SJSA1 (cell line): ENCODE measurements at regions not wholly inside any gene's neighbourhood (a gene's known extent, or its start where the extent isn't known, plus 50 kb on each side); places are given as distances from the start of the nearest gene placed in this dataset.

Experiments used
- DNase-seq, 2 experiments: peaks; one replicate each; pipeline ENCODE4 v3.0.0-alpha.2; 2015 to 2020; ENCODE audit warnings: low spot score in 2 of 2, low read depth in 1 of 2
- H3K27ac ChIP-seq: fragments of 250-450 bp; sonication (Bioruptor Pico); 2 replicates; pipeline ENCODE4 v1.5.1; 2020; ENCODE audit warnings: mild to moderate bottlenecking, moderate library complexity
- H3K27me3 ChIP-seq: fragments of 250-450 bp; sonication (Bioruptor Pico); replicated peaks from 2 replicates; pipeline ENCODE4 v1.5.1; 2020; ENCODE audit warnings: mild to moderate bottlenecking, moderate library complexity
- H3K36me3 ChIP-seq: fragments of 250-450 bp; sonication (Bioruptor Pico); 2 replicates; pipeline ENCODE4 v1.5.1; 2020; ENCODE audit warnings: mild to moderate bottlenecking
- H3K4me1 ChIP-seq: fragments of 250-450 bp; sonication (Bioruptor Pico); replicated peaks from 2 replicates; pipeline ENCODE4 v1.6.1; 2021; ENCODE audit warnings: mild to moderate bottlenecking
- H3K4me3 ChIP-seq: fragments of 250-450 bp; sonication (Bioruptor Pico); 2 replicates; pipeline ENCODE4 v1.5.1; 2020; ENCODE audit warnings: mild to moderate bottlenecking
- H3K9me3 ChIP-seq: fragments of 250-450 bp; sonication (Bioruptor Pico); replicated peaks from 2 replicates; pipeline ENCODE4 v1.5.1; 2020; ENCODE audit warnings: mild to moderate bottlenecking

GRCh38 chr9:90340421-90340820 is 302.2 kb downstream of the DIRAS2 start:
- Histone ChIP-seq H3K9me3 (no peaks in the 10 kb centered on the region), H3K27me3 (no peaks in the 10 kb centered on the region), H3K27ac (no peak overlapping the region), H3K4me3 (no peak overlapping the region), H3K36me3 (no peaks in the 10 kb centered on the region), H3K4me1 (no peaks in the 10 kb centered on the region)
- DNase-seq: no peak

- DNase-seq: no peak
- Histone ChIP-seq H3K4me1 (no peaks in the 10 kb centered on the region), H3K4me3 (no peak overlapping the region)
These were observed 300.0 kb downstream of the DIRAS2 start for GRCh38 chr9:90342607-90343006.

GRCh38 chr9:90343366-90343765 is 299.3 kb downstream of the DIRAS2 start:
- H3K9me3 ChIP-seq: no peaks in the 10 kb centered on the region
- no peak for DNase-seq
- H3K27me3 ChIP-seq: no peaks in the 10 kb centered on the region
- no peaks in the 10 kb centered on the region for H3K4me1 ChIP-seq
- no peak overlapping the region for H3K27ac ChIP-seq
- no peaks in the 10 kb centered on the region for H3K36me3 ChIP-seq
- H3K4me3 ChIP-seq: no peak overlapping the region

More at GRCh38 chr9:90342607-90343006, 300.0 kb downstream of the DIRAS2 start:
- Histone ChIP-seq H3K36me3 (no peaks in the 10 kb centered on the region), H3K27ac (no peak overlapping the region), H3K27me3 (no peaks in the 10 kb centered on the region), H3K9me3 (no peaks in the 10 kb centered on the region)

DNA sequence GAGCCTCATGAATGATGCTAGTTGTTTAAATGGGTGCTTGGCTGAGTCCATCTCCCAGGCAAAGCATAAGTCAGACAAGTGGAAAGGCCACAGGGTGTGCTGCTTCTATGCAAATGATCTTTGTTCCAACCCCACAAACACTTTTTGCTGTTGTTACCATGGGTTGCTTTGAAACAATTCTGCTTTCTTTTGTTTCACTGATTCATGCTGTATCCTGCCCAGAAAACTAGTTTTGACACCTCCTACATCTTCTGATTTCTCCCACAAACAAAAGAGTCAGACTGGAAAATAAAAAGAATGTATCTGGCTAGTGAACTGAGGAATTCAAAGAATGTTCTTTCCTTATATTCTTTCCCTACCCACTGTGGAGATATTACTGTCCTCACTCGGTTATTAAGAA is 298.6 kb downstream of the DIRAS2 start:
- no peak for DNase-seq

DNA sequence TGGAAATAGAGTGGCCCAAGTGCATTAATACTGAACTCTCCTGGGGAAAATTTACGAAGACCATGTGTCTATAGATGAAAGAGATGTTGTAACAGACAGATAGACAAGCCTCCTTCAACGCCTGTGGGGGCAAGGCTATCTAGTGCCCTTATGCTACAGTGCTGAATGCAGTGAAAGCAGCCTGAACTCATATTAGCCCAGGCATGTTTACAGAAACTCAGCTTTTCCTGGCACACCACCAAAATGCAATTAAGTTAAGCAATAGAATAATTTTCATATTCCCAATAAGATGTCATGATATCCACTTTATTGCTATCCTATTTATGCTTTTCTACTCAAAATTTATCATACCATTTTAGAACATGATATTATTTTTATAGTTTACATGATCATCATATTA is 277.0 kb downstream of the DIRAS2 start:
- Histone ChIP-seq H3K36me3 (no peaks in the 10 kb centered on the region), H3K9me3 (no peaks in the 10 kb centered on the region), H3K27me3 (no peaks in the 10 kb centered on the region), H3K27ac (no peak overlapping the region), H3K4me3 (no peak overlapping the region), H3K4me1 (no peaks in the 10 kb centered on the region)
- no peak for DNase-seq

More for the DNA sequence above, 298.6 kb downstream of the DIRAS2 start:
- H3K4me1 ChIP-seq: no peaks in the 10 kb centered on the region
- no peaks in the 10 kb centered on the region for H3K9me3 ChIP-seq
- H3K27ac ChIP-seq: no peak overlapping the region
- no peaks in the 10 kb centered on the region for H3K36me3 ChIP-seq
- H3K27me3 ChIP-seq: no peaks in the 10 kb centered on the region
- H3K4me3 ChIP-seq: no peak overlapping the region

- no peaks in the 10 kb centered on the region for H3K27me3 ChIP-seq
- H3K27ac ChIP-seq: no peak overlapping the region
- no peak for DNase-seq
- no peaks in the 10 kb centered on the region for H3K4me1 ChIP-seq
- no peaks in the 10 kb centered on the region for H3K9me3 ChIP-seq
- no peaks in the 10 kb centered on the region for H3K36me3 ChIP-seq
- no peak overlapping the region for H3K4me3 ChIP-seq
These were observed 274.4 kb downstream of the DIRAS2 start for GRCh38 chr9:90368241-90368640.

- Histone ChIP-seq H3K27ac (no peak overlapping the region), H3K9me3 (no peaks in the 10 kb centered on the region), H3K4me3 (no peak overlapping the region), H3K4me1 (no peaks in the 10 kb centered on the region), H3K36me3 (no peaks in the 10 kb centered on the region), H3K27me3 (no peaks in the 10 kb centered on the region)
- no peak for DNase-seq
These were observed 273.7 kb downstream of the DIRAS2 start for GRCh38 chr9:90368928-90369327.

- no peaks in the 10 kb centered on the region for H3K27me3 ChIP-seq
- no peak for DNase-seq
- no peaks in the 10 kb centered on the region for H3K36me3 ChIP-seq
- H3K9me3 ChIP-seq: no peaks in the 10 kb centered on the region
- no peaks in the 10 kb centered on the region for H3K4me1 ChIP-seq
- no peak overlapping the region for H3K27ac ChIP-seq
- H3K4me3 ChIP-seq: no peak overlapping the region
These were observed 262.9 kb downstream of the DIRAS2 start for GRCh38 chr9:90379771-90380170.

GRCh38 chr9:90385146-90385545 is 257.5 kb downstream of the DIRAS2 start:
- Histone ChIP-seq H3K9me3 (no peaks in the 10 kb centered on the region), H3K27ac (no peak overlapping the region), H3K27me3 (no peaks in the 10 kb centered on the region), H3K4me3 (no peak overlapping the region), H3K36me3 (no peaks in the 10 kb centered on the region), H3K4me1 (no peaks in the 10 kb centered on the region)
- no peak for DNase-seq

- no peak for DNase-seq
- H3K36me3 ChIP-seq: no peaks in the 10 kb centered on the region
- no peaks in the 10 kb centered on the region for H3K9me3 ChIP-seq
- no peaks in the 10 kb centered on the region for H3K27me3 ChIP-seq
- no peaks in the 10 kb centered on the region for H3K4me1 ChIP-seq
- H3K27ac ChIP-seq: no peak overlapping the region
- no peak overlapping the region for H3K4me3 ChIP-seq
These were observed 249.1 kb downstream of the DIRAS2 start for GRCh38 chr9:90393365-90394152.

DNA sequence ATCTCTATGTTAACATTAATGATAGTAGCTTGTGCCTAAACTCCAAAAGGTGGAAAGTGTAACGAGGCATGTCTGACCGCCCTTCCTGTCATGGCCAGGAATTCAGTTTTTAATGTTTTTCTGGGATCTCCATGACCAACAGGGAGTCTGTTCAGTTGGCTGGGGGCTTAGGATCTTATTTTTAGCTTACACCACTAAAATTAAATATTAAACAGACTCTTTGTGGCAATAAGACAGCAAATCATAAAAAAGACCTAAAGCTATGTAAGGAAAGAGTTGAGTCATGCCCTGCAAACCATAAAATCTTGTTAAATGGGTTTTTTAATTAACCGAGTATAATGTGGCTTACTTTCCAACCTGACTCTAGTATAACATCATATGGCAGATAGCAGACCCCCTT is 247.8 kb downstream of the DIRAS2 start:
- no peaks in the 10 kb centered on the region for H3K9me3 ChIP-seq
- no peaks in the 10 kb centered on the region for H3K4me1 ChIP-seq
- H3K27me3 ChIP-seq: no peaks in the 10 kb centered on the region
- DNase-seq: no peak
- H3K36me3 ChIP-seq: no peaks in the 10 kb centered on the region
- H3K27ac ChIP-seq: no peak overlapping the region
- no peak overlapping the region for H3K4me3 ChIP-seq

- H3K36me3 ChIP-seq: no peaks in the 10 kb centered on the region
- H3K27me3 ChIP-seq: no peaks in the 10 kb centered on the region
- no peak for DNase-seq
These were observed 242.5 kb downstream of the DIRAS2 start for GRCh38 chr9:90400091-90400490.

DNA sequence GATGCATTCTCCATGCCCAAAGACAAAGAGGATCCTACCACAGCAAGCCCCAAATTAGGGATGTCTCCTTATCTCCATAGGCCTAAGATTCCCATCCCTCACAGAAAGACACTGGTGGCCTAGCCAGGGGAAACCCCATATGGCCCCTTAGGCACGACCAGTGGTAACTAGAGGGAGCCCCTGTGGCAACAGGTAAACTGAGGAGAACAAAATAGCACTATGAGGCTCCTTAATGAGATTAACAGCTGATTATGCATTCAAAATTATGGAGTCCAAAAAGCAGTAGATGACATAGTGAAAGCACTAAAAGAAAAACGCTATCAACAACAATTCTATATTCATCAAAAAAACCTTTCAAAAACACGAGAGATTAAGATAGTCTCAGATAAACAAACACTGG is 234.0 kb downstream of the DIRAS2 start:
- Histone ChIP-seq H3K27ac (no peak overlapping the region), H3K9me3 (no peaks in the 10 kb centered on the region), H3K4me1 (no peaks in the 10 kb centered on the region), H3K27me3 (no peaks in the 10 kb centered on the region), H3K36me3 (no peaks in the 10 kb centered on the region), H3K4me3 (no peak overlapping the region)
- no peak for DNase-seq

More at GRCh38 chr9:90400091-90400490, 242.5 kb downstream of the DIRAS2 start:
- Histone ChIP-seq H3K27ac (no peak overlapping the region), H3K4me3 (no peak overlapping the region), H3K4me1 (no peaks in the 10 kb centered on the region), H3K9me3 (no peaks in the 10 kb centered on the region)

- no peak overlapping the region for H3K27ac ChIP-seq
- no peak for DNase-seq
- H3K4me3 ChIP-seq: no peak overlapping the region
- no peaks in the 10 kb centered on the region for H3K9me3 ChIP-seq
- no peaks in the 10 kb centered on the region for H3K27me3 ChIP-seq
- H3K36me3 ChIP-seq: no peaks in the 10 kb centered on the region
- peaks cover 12% of the 10 kb centered on the region for H3K4me1 ChIP-seq
These were observed 223.3 kb downstream of the DIRAS2 start for GRCh38 chr9:90419221-90419851.
